SU-DHL-6 (cell line): ENCODE measurements at regions not wholly inside any gene's neighbourhood (a gene's known extent, or its start where the extent isn't known, plus 50 kb on each side); places are given as distances from the start of the nearest gene placed in this dataset.

Experiments used
- H2AFZ ChIP-seq: fragments of 200-600 bp; sonication (generic); 2 replicates; pipeline ENCODE4 v1.6.1; 2014; ENCODE audit warnings: low read depth, mild to moderate bottlenecking, moderate library complexity, mixed read lengths, antibody characterized with exemption, low read length; ENCODE audit not compliant: severe bottlenecking
- H3F3A ChIP-seq: fragments of 200-600 bp; shearing (Covaris generic); 2 replicates; pipeline ENCODE4 v1.6.0; 2016; ENCODE audit warnings: antibody characterized with exemption, mild to moderate bottlenecking; ENCODE audit not compliant: insufficient read depth
- H3K27ac ChIP-seq: fragments of 200-600 bp; sonication (generic); 2 replicates; pipeline ENCODE4 v1.5.1; 2016; ENCODE audit warnings: low read depth, mild to moderate bottlenecking, low read length, moderate library complexity, mixed read lengths
- H3K27me3 ChIP-seq: fragments of 200-600 bp; sonication (generic), shearing (Covaris generic); 2 replicates; pipeline ENCODE4 v1.6.0; 2014; ENCODE audit warnings: mild to moderate bottlenecking, low read length
- H3K36me3 ChIP-seq: fragments of 200-600 bp; sonication (generic); 2 replicates; pipeline ENCODE4 v1.6.1; 2014; ENCODE audit warnings: mild to moderate bottlenecking, low read length, mixed read lengths
- H3K4me2 ChIP-seq: fragments of 300-600, 200-600 bp; shearing (Covaris generic), sonication (generic); 2 replicates; pipeline ENCODE4 v1.6.0; 2014; ENCODE audit warnings: low read length, low read depth, mild to moderate bottlenecking; ENCODE audit not compliant: poor library complexity, severe bottlenecking
- H3K4me3 ChIP-seq: fragments of 200-600 bp; sonication (generic); 2 replicates; pipeline ENCODE4 v1.5.1; 2014; ENCODE audit warnings: antibody characterized with exemption, low read length, mild to moderate bottlenecking, mixed read lengths; ENCODE audit not compliant: insufficient read depth, poor library complexity, severe bottlenecking
- H3K79me2 ChIP-seq: fragments of 200-600 bp; sonication (generic); 2 replicates; pipeline ENCODE4 v1.6.1; 2014; ENCODE audit warnings: mild to moderate bottlenecking, low read length, moderate library complexity; ENCODE audit not compliant: insufficient read depth
- H3K9ac ChIP-seq: fragments of 200-600 bp; sonication (generic); 2 replicates; pipeline ENCODE4 v1.7.0; 2014; ENCODE audit warnings: mild to moderate bottlenecking, low read length
- H3K9me2 ChIP-seq: fragments of 200-600 bp; sonication (generic); replicated peaks from 2 replicates; pipeline ENCODE4 v1.6.1; 2014; ENCODE audit warnings: low read length; ENCODE audit not compliant: insufficient read depth
- H3K9me3 ChIP-seq: fragments of 200-600 bp; sonication (generic); 2 replicates; pipeline ENCODE4 v1.6.1; 2014; ENCODE audit warnings: low read length, mixed read lengths; ENCODE audit not compliant: insufficient read depth
- H4K20me1 ChIP-seq: fragments of 200-600 bp; sonication (generic); 2 replicates; pipeline ENCODE4 v1.6.1; 2014; ENCODE audit warnings: low read depth, mild to moderate bottlenecking, antibody characterized with exemption, low read length, moderate library complexity, mixed read lengths
- CTCF ChIP-seq: fragments of 200-600 bp; sonication (generic); IDR thresholded peaks from one replicate; pipeline ENCODE4 v1.5.1; 2017; ENCODE audit warnings: antibody characterized with exemption, mild to moderate bottlenecking, low read length, moderate library complexity; ENCODE audit not compliant: insufficient read depth, poor library complexity, severe bottlenecking
- EZH2phosphoT487 ChIP-seq: fragments of 200-600 bp; sonication (generic), shearing (Covaris generic); conservative IDR thresholded peaks from 2 replicates; pipeline ENCODE4 v1.6.1; 2018; ENCODE audit warnings: mild to moderate bottlenecking, antibody characterized with exemption, low read length, moderate library complexity, mixed read lengths

GRCh38 chr2:9693646-9694045 lies 62.8 kb upstream of the YWHAQ start:
- H3K4me2 ChIP-seq: no peak overlapping the region

GRCh38 chr2:9694661-9695234 lies 64.0 kb upstream of the YWHAQ start:
- no peaks in the 10 kb centered on the region for H3K27me3 ChIP-seq
- H3K4me3 ChIP-seq: no peak overlapping the region
- H3K27ac ChIP-seq: no peak overlapping the region
- no peaks in the 10 kb centered on the region for H4K20me1 ChIP-seq
- no peak overlapping the region for H3K4me2 ChIP-seq
- no peak for TF ChIP-seq CTCF
- H2AFZ ChIP-seq: no peak overlapping the region
- H3K9me2 ChIP-seq: no peaks in the 10 kb centered on the region
- H3F3A ChIP-seq: no peaks in the 10 kb centered on the region
- no peaks in the 10 kb centered on the region for H3K9me3 ChIP-seq
- H3K79me2 ChIP-seq: no peaks in the 10 kb centered on the region
- H3K9ac ChIP-seq: no peak overlapping the region
- no peaks in the 10 kb centered on the region for H3K36me3 ChIP-seq

More at GRCh38 chr2:9693646-9694045, 62.8 kb upstream of the YWHAQ start:
- Histone ChIP-seq H3K9ac (no peak overlapping the region), H2AFZ (no peak overlapping the region), H3K4me3 (no peak overlapping the region), H3F3A (no peaks in the 10 kb centered on the region), H3K27me3 (no peaks in the 10 kb centered on the region), H3K9me3 (no peaks in the 10 kb centered on the region), H3K79me2 (no peaks in the 10 kb centered on the region), H3K27ac (no peak overlapping the region), H4K20me1 (no peaks in the 10 kb centered on the region), H3K9me2 (no peaks in the 10 kb centered on the region), H3K36me3 (no peaks in the 10 kb centered on the region)
- TF ChIP-seq CTCF (no peak), EZH2phosphoT487 (no peak)

GRCh38 chr2:9695941-9696340 lies 65.1 kb upstream of the YWHAQ start:
- no peak overlapping the region for H3K4me2 ChIP-seq
- H2AFZ ChIP-seq: no peak overlapping the region
- H3F3A ChIP-seq: no peaks in the 10 kb centered on the region
- H3K4me3 ChIP-seq: no peak overlapping the region
- no peaks in the 10 kb centered on the region for H3K9me2 ChIP-seq
- no peaks in the 10 kb centered on the region for H3K79me2 ChIP-seq
- no peaks in the 10 kb centered on the region for H4K20me1 ChIP-seq
- TF ChIP-seq EZH2phosphoT487 (no peak), CTCF (no peak)
- no peak overlapping the region for H3K9ac ChIP-seq
- H3K9me3 ChIP-seq: no peaks in the 10 kb centered on the region
- H3K27me3 ChIP-seq: no peaks in the 10 kb centered on the region
- H3K36me3 ChIP-seq: no peaks in the 10 kb centered on the region
- no peak overlapping the region for H3K27ac ChIP-seq
